Colonic mucosa (tissue), 4 donors: ENCODE measurements at regions not wholly inside any gene's neighbourhood (a gene's known extent, or its start where the extent isn't known, plus 50 kb on each side); places are given as distances from the start of the nearest gene placed in this dataset.

Experiments
- DNase-seq: peaks from one replicate; pipeline ENCODE4 v3.0.0-alpha.2; 2020
- H3K27ac ChIP-seq: fragments of 200-600 bp; one replicate; pipeline ENCODE4 v1.8.0; 2021
- H3K27me3 ChIP-seq: fragments of 200-600 bp; one replicate; pipeline ENCODE4 v1.8.0; 2021
- H3K36me3 ChIP-seq: fragments of 200-600 bp; one replicate; pipeline ENCODE4 v1.8.0; 2021
- H3K4me1 ChIP-seq: fragments of 200-600 bp; one replicate; pipeline ENCODE4 v1.8.0; 2021; ENCODE audit warnings: mild to moderate bottlenecking
- H3K4me3 ChIP-seq: fragments of 200-600 bp; one replicate; pipeline ENCODE4 v1.8.0; 2021
- H3K9ac ChIP-seq, 2 donors: one replicate each; pipeline ENCODE4 v1.7.0; 2013; ENCODE audit warnings: control low read depth in 2 of 2, low read depth in 2 of 2, low read length in 2 of 2
- H3K9me3 ChIP-seq: fragments of 200-600 bp; one replicate; pipeline ENCODE4 v1.8.0; 2021
- CTCF ChIP-seq: fragments of 200-600 bp; IDR thresholded peaks from one replicate; pipeline ENCODE4 v1.8.0; 2022; ENCODE audit warnings: antibody characterized with exemption, mild to moderate bottlenecking
- intact Hi-C: fragments of 100-400 bp; cut with DNase I; formaldehyde crosslinking; loops from one replicate; pipeline ENCODE4 v1.14.1; 2022
- donor health status: healthy.
- donor health status: DM: no; HTN: no; CAD: no.
- donor health status: DM: no; HTN: no; CAD: no.

- Histone ChIP-seq H3K4me1 (no peaks in the 10 kb centered on the region), H3K27me3 (no peaks in the 10 kb centered on the region), H3K36me3 (no peaks in the 10 kb centered on the region), H3K27ac (no peak overlapping the region), H3K9ac (no peak overlapping the region), H3K9me3 (no peaks in the 10 kb centered on the region), H3K4me3 (no peak overlapping the region)
- no peak for DNase-seq
- intact Hi-C loops: no loop called here
- no peak for TF ChIP-seq CTCF
Observed at GRCh38 chr9:71490810-71491209, 277.5 kb downstream of the CEMIP2 start.

GRCh38 chr9:71487061-71487460 lies 281.3 kb downstream of the CEMIP2 start:
- H3K36me3 ChIP-seq: no peaks in the 10 kb centered on the region
- no peaks in the 10 kb centered on the region for H3K9me3 ChIP-seq
- no peaks in the 10 kb centered on the region for H3K27me3 ChIP-seq
- H3K4me1 ChIP-seq: no peaks in the 10 kb centered on the region
- H3K9ac ChIP-seq: no peak overlapping the region
- TF ChIP-seq CTCF: no peak
- no peak for DNase-seq
- no peak overlapping the region for H3K27ac ChIP-seq
- H3K4me3 ChIP-seq: no peak overlapping the region
- intact Hi-C loops: no loop called here

- Histone ChIP-seq H3K9me3 (no peaks in the 10 kb centered on the region), H3K36me3 (no peaks in the 10 kb centered on the region), H3K4me3 (no peak overlapping the region), H3K27ac (no peak overlapping the region), H3K9ac (no peak overlapping the region), H3K4me1 (no peaks in the 10 kb centered on the region), H3K27me3 (no peaks in the 10 kb centered on the region)
- no peak for TF ChIP-seq CTCF
- DNase-seq: no peak
- intact Hi-C loops: no loop called here
Observed at GRCh38 chr9:71485326-71485725, 283.0 kb downstream of the CEMIP2 start.

- Histone ChIP-seq H3K27me3 (no peaks in the 10 kb centered on the region), H3K9ac (no peak overlapping the region), H3K27ac (no peak overlapping the region), H3K9me3 (no peaks in the 10 kb centered on the region), H3K4me1 (no peaks in the 10 kb centered on the region), H3K36me3 (no peaks in the 10 kb centered on the region), H3K4me3 (no peak overlapping the region)
- TF ChIP-seq CTCF: no peak
- no peak for DNase-seq
- intact Hi-C loops: no loop called here
Observed at GRCh38 chr9:71483436-71483835, 284.9 kb downstream of the CEMIP2 start.

GRCh38 chr9:71479621-71480020 lies 288.7 kb downstream of the CEMIP2 start:
- H3K27ac ChIP-seq: no peak overlapping the region
- no peak for TF ChIP-seq CTCF
- H3K9me3 ChIP-seq: no peaks in the 10 kb centered on the region
- H3K9ac ChIP-seq: no peak overlapping the region
- intact Hi-C loops: no loop called here
- no peaks in the 10 kb centered on the region for H3K27me3 ChIP-seq
- H3K4me3 ChIP-seq: no peak overlapping the region
- no peak for DNase-seq
- no peaks in the 10 kb centered on the region for H3K36me3 ChIP-seq
- no peaks in the 10 kb centered on the region for H3K4me1 ChIP-seq

GRCh38 chr9:71472400-71472799 lies 295.9 kb downstream of the CEMIP2 start:
- H3K27ac ChIP-seq: no peak overlapping the region
- DNase-seq: no peak
- H3K9me3 ChIP-seq: no peaks in the 10 kb centered on the region
- H3K9ac ChIP-seq: no peak overlapping the region
- TF ChIP-seq CTCF: no peak
- intact Hi-C loops: no loop called here
- no peak overlapping the region for H3K4me3 ChIP-seq
- no peaks in the 10 kb centered on the region for H3K36me3 ChIP-seq
- no peaks in the 10 kb centered on the region for H3K27me3 ChIP-seq
- H3K4me1 ChIP-seq: no peaks in the 10 kb centered on the region
